Large intestine (tissue), 3 donors: ENCODE measurements at regions not wholly inside any gene's neighbourhood (a gene's known extent, or its start where the extent isn't known, plus 50 kb on each side); places are given as distances from the start of the nearest gene placed in this dataset.
"Not testable (repeated sequence)": the region's sequence is repeated elsewhere in the genome, so short reads cannot be mapped to it uniquely, and the experiment has no call there.

ENCODE experiments used
- DNase-seq, 2 donors: peaks; one replicate each; pipeline versions ENCODE4 v3.0.0 to v3.0.0-alpha.2; 2013
- H3K27ac ChIP-seq: one replicate; pipeline ENCODE4 v1.5.1; 2013; ENCODE audit warnings: low read length
- H3K27me3 ChIP-seq: 2 replicates; pipeline ENCODE4 v1.6.1; 2013; ENCODE audit warnings: low read length; ENCODE audit not compliant: control insufficient read depth, insufficient read depth
- H3K36me3 ChIP-seq: 2 replicates; pipeline ENCODE4 v1.6.1; 2013; ENCODE audit warnings: low read length; ENCODE audit not compliant: control insufficient read depth, insufficient read depth
- H3K4me1 ChIP-seq: one replicate; pipeline ENCODE4 v1.6.1; 2013; ENCODE audit warnings: low read length; ENCODE audit not compliant: control insufficient read depth, insufficient read depth
- H3K4me3 ChIP-seq: one replicate; pipeline ENCODE4 v1.5.1; 2013; ENCODE audit warnings: low read length
- H3K9me3 ChIP-seq: one replicate; pipeline ENCODE4 v1.6.1; 2013; ENCODE audit warnings: mild to moderate bottlenecking, low read depth, low read length, moderate library complexity; ENCODE audit not compliant: control insufficient read depth
- WGBS: methylation state at CpG from one replicate; pipeline ENCODE4 v1.1.5; 2013; ENCODE audit warnings: low lambda C conversion rate; ENCODE audit not compliant: insufficient coverage; 5-methylcytosine and 5-hydroxymethylcytosine counted together

GRCh38 chr21:34219334-34220060 lies 144.3 kb upstream of the KCNE2 start:
- no peak for DNase-seq
- H3K36me3 ChIP-seq, result no peaks in the 10 kb centered on the region
- H3K27ac ChIP-seq, result no peak overlapping the region
- no peaks in the 10 kb centered on the region for H3K27me3 ChIP-seq
- peaks cover 2% of the 10 kb centered on the region for H3K9me3 ChIP-seq
- H3K4me3 ChIP-seq, result no peak overlapping the region
- no peaks in the 10 kb centered on the region for H3K4me1 ChIP-seq
- no CpG with 5 or more reads among the region's 4 CpGs for WGBS

DNA sequence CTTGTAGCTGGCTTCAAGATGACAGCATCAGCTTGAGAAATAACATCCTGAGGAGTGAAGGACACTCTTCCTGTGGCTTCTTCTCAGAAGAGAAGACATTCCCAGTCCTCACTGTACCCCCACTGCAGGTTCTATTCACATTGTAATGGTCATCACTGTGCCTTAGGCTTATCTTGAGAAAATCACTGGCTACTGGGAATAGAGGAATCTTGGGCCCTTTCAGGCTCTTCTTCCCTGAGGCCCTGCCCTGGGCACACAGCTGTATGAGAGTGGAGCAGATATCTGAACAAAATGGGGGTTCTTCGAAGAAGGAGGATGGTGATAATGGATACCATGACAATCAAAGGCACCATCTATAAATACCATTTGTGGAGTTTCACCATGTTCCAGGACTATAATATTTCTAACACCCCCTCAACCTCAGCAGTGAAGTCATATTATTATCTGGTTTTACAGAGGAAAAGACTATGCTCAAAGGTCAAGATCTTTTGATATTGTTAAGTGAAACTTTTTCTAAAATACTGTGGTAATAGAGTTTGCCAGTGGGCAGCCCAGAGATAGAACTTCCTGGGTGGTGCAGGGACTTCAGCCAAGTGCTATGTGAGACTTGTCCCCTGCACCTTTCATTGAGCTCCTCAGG lies 143.1 kb upstream of the KCNE2 start:
- no CpG with 5 or more reads among the region's 1 CpG for WGBS
- no peak for DNase-seq
- H3K27ac ChIP-seq, result no peak overlapping the region
- no peaks in the 10 kb centered on the region for H3K9me3 ChIP-seq
- H3K27me3 ChIP-seq, result no peaks in the 10 kb centered on the region
- H3K4me3 ChIP-seq, result no peak overlapping the region
- H3K4me1 ChIP-seq, result no peaks in the 10 kb centered on the region
- H3K36me3 ChIP-seq, result no peaks in the 10 kb centered on the region

DNA sequence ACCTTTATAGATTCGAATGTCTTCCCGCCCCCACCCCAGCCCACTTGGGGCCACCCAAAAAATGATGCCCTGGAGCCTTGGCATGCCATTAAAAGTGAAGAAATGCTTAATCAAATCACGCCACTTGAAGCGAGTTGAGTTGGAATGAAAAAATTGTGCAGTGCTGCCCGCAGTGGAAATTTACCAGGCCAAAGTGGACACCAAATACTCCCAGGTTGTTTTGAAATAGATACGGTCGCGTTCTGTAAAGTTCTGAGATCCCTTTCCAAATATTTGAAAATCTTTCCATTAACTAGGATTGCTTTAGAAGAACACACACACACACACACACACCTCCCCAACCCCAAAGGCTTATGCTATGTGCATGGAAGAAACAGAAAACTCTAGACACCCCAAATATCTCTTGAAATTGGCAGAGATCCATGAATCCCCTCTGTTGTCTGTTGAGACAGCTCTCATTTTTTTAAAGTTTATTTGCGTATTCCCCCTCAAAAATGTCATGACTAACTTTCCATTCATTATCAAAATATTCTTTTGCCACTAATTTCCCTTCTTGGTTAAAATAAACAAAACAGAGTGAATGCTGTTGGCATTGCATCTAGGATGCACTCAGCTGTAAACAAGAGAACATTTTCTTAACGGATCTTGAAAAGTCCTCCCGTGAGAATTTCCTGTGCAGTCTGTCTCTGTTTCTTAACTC lies 142.3 kb upstream of the KCNE2 start:
- Histone ChIP-seq H3K27ac (no peak overlapping the region), H3K4me3 (no peak overlapping the region)

GRCh38 chr21:34222031-34222335 lies 141.8 kb upstream of the KCNE2 start:
- no peak for DNase-seq
- Histone ChIP-seq H3K4me3 (no peak overlapping the region), H3K36me3 (no peaks in the 10 kb centered on the region), H3K27ac (no peak overlapping the region), H3K4me1 (no peaks in the 10 kb centered on the region), H3K27me3 (no peaks in the 10 kb centered on the region), H3K9me3 (no peaks in the 10 kb centered on the region)
- WGBS, result 88% methylated on average over 1 of the region's 14 CpGs

More for the DNA sequence above, 142.3 kb upstream of the KCNE2 start:
- no peak for DNase-seq
- no peaks in the 10 kb centered on the region for H3K9me3 ChIP-seq
- H3K4me1 ChIP-seq, result no peaks in the 10 kb centered on the region
- H3K36me3 ChIP-seq, result no peaks in the 10 kb centered on the region
- no peaks in the 10 kb centered on the region for H3K27me3 ChIP-seq
- no CpG with 5 or more reads among the region's 11 CpGs for WGBS

GRCh38 chr21:34223376-34223775 lies 140.4 kb upstream of the KCNE2 start:
- WGBS, result no CpG with 5 or more reads among the region's 2 CpGs
- Histone ChIP-seq H3K27ac (no peak overlapping the region), H3K4me3 (no peak overlapping the region), H3K36me3 (no peaks in the 10 kb centered on the region), H3K27me3 (no peaks in the 10 kb centered on the region), H3K9me3 (no peaks in the 10 kb centered on the region), H3K4me1 (no peaks in the 10 kb centered on the region)
- DNase-seq, result no peak

DNA sequence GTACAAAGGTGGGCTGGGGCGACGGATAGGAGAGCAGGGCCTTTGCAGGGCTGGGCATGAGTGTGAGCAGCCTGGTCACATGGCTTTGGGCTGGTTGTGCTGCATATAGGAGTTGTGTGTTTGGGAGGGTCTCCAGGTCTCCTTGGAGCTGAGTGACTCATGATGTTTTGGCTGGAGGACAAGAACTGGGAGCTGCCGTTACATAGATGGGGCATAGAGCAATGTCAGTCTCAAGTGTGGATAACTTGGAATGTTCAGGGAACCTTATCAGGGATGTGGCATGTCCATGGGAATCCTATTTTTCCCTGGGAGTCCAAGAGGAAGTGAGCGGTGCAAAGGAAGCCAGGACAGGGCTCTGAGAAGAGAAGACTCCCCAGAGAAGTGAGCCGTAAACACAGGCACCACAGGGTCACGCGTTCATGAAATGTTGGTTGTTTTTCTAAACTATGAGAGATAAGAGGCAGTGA lies 136.4 kb upstream of the KCNE2 start:
- Histone ChIP-seq H3K4me1 (no peaks in the 10 kb centered on the region), H3K9me3 (no peaks in the 10 kb centered on the region), H3K27me3 (no peaks in the 10 kb centered on the region), H3K4me3 (no peak overlapping the region), H3K27ac (no peak overlapping the region), H3K36me3 (no peaks in the 10 kb centered on the region)
- no peak for DNase-seq
- no CpG with 5 or more reads among the region's 7 CpGs for WGBS

GRCh38 chr21:34228792-34229191 lies 135.0 kb upstream of the KCNE2 start:
- no peaks in the 10 kb centered on the region for H3K4me1 ChIP-seq
- DNase-seq, result no peak
- no peaks in the 10 kb centered on the region for H3K9me3 ChIP-seq
- WGBS, result no CpG with 5 or more reads among the region's 4 CpGs
- no peaks in the 10 kb centered on the region for H3K36me3 ChIP-seq
- no peak overlapping the region for H3K27ac ChIP-seq
- no peaks in the 10 kb centered on the region for H3K27me3 ChIP-seq
- H3K4me3 ChIP-seq, result no peak overlapping the region

DNA sequence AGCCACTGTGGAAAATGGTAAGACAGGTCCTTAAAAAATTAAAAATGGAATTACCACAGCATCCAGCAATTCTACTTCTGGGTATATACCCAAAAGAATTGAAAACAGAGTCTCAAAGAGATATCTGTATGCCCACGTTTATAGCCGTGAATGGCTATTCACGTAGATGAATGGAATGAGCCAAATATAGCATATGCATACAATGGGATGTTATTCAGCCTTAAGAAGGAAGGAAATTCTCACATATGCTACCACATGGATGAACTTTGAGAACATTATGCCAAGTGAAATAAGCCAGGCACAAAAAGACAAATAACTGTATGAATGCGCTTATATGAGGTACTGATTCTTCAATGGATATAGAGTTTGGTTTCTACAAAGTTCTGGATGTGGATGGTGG lies 134.5 kb upstream of the KCNE2 start:
- no peaks in the 10 kb centered on the region for H3K36me3 ChIP-seq
- no CpG with 5 or more reads among the region's 4 CpGs for WGBS

GRCh38 chr21:34233741-34234140 lies 130.1 kb upstream of the KCNE2 start:
- no CpG with 5 or more reads among the region's 6 CpGs for WGBS
- H3K27me3 ChIP-seq, H3K4me1 ChIP-seq, H3K27ac ChIP-seq, H3K4me3 ChIP-seq, H3K9me3 ChIP-seq, DNase-seq, H3K36me3 ChIP-seq: not testable (repeated sequence)

More for the DNA sequence above, 134.5 kb upstream of the KCNE2 start:
- no peaks in the 10 kb centered on the region for H3K9me3 ChIP-seq
- no peak overlapping the region for H3K27ac ChIP-seq
- DNase-seq, result no peak
- H3K4me3 ChIP-seq, result no peak overlapping the region
- H3K4me1 ChIP-seq, result no peaks in the 10 kb centered on the region
- no peaks in the 10 kb centered on the region for H3K27me3 ChIP-seq

- H3K4me3 ChIP-seq, result no peak overlapping the region
- no peaks in the 10 kb centered on the region for H3K4me1 ChIP-seq
- peak in 1 of 2 donors; percentile 40 for DNase-seq
- no peak overlapping the region for H3K27ac ChIP-seq
- H3K36me3 ChIP-seq, result no peaks in the 10 kb centered on the region
- no CpG with 5 or more reads among the region's 1 CpG for WGBS
- H3K27me3 ChIP-seq, result no peaks in the 10 kb centered on the region
- peaks cover 2% of the 10 kb centered on the region for H3K9me3 ChIP-seq
Measured at GRCh38 chr21:34235514-34235913, 128.3 kb upstream of the KCNE2 start.
